Smooth muscle cell (in vitro differentiated cells): ENCODE measurements at regions not wholly inside any gene's neighbourhood (a gene's known extent, or its start where the extent isn't known, plus 50 kb on each side); places are given as distances from the start of the nearest gene placed in this dataset.

Source experiments
- DNase-seq: peaks from one replicate; lab custom pipeline; 2025; ENCODE audit not compliant: unreplicated experiment; lab: John Stamatoyannopoulos, UW
- H2AFZ ChIP-seq: fragments of 200-600 bp; sonication (generic); 2 replicates; pipeline ENCODE4 v1.6.0; 2016; ENCODE audit warnings: antibody characterized with exemption, low read depth, mild to moderate bottlenecking
- H3F3A ChIP-seq: fragments of 200-600 bp; sonication (generic); 2 replicates; pipeline ENCODE4 v1.6.0; 2017; ENCODE audit warnings: antibody characterized with exemption, low read depth
- H3K27ac ChIP-seq: fragments of 200-600 bp; sonication (generic); 2 replicates; pipeline ENCODE4 v1.5.1; 2016; ENCODE audit warnings: low read depth, mild to moderate bottlenecking
- H3K27me3 ChIP-seq: fragments of 200-600 bp; sonication (generic); 2 replicates; pipeline ENCODE4 v1.6.1; 2016; ENCODE audit warnings: low read depth, mild to moderate bottlenecking
- H3K36me3 ChIP-seq: fragments of 200-600 bp; sonication (generic); 2 replicates; pipeline ENCODE4 v1.5.1; 2016; ENCODE audit warnings: low read depth
- H3K4me1 ChIP-seq: fragments of 200-600 bp; sonication (generic); 2 replicates; pipeline ENCODE4 v1.5.1; 2016; ENCODE audit warnings: low read depth
- H3K4me2 ChIP-seq: fragments of 200-600 bp; sonication (generic); 2 replicates; pipeline ENCODE4 v1.6.0; 2016; ENCODE audit warnings: mild to moderate bottlenecking
- H3K4me3 ChIP-seq: fragments of 200-600 bp; sonication (generic); 2 replicates; pipeline ENCODE4 v1.5.1; 2016; ENCODE audit warnings: mild to moderate bottlenecking
- H3K79me2 ChIP-seq: fragments of 200-600 bp; sonication (generic); 2 replicates; pipeline ENCODE4 v1.6.0; 2016; ENCODE audit warnings: low read depth, mild to moderate bottlenecking
- H3K9ac ChIP-seq: fragments of 200-600 bp; sonication (generic); 2 replicates; pipeline ENCODE4 v1.6.0; 2016; ENCODE audit warnings: low read depth
- H3K9me3 ChIP-seq: fragments of 200-600 bp; sonication (generic); replicated peaks from 2 replicates; pipeline ENCODE4 v1.5.1; 2016; ENCODE audit warnings: low read depth
- H4K20me1 ChIP-seq: fragments of 200-600 bp; sonication (generic); 2 replicates; pipeline ENCODE4 v1.6.0; 2016; ENCODE audit warnings: low read depth
- WGBS: methylation state at CpG from one replicate; pipeline ENCODE4 v1.1.7; 2016; ENCODE audit warnings: low lambda C conversion rate; 5-methylcytosine and 5-hydroxymethylcytosine counted together
- TF ChIP-seq, protein P1 (sequence below): fragments of 200-600 bp; sonication (generic); IDR thresholded peaks from 2 replicates; pipeline ENCODE4 v1.5.1; 2017; ENCODE audit warnings: borderline replicate concordance, mild to moderate bottlenecking, antibody characterized with exemption; ENCODE audit not compliant: insufficient read depth, poor library complexity, severe bottlenecking

DNA sequence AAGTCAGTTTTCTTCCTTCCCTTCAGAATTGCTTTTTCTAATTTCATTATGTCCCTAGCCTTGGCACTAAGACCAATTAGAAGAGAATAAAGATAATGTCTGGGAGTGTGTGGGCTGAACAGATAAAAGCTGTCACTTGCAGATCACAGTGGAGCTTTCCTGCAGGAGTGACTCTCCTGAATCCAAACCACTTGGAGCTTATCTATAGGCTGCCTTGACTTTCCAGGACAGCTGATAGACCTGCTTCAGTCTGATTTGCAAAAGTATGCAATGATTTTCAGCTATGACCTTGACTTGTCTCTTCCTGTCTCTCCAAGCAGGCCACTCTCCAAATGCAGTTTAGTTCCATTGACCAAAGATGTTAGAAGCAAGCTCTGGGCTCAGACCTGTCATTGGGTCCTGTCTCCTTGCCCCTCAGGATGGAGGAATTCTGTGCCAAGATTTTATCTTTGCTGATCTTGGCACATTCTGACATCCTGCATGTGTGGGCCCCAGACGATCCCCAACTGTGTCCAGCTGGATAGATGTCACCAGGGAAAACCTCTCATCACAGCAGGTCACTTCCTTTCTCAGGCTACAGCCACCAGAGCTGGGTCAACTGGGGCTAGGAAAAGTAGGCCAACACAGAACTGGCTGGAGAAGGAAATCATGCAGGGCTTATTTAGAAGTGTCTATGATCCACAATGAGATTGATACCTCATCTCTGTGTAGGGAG is 120.9 kb upstream of the ZNF438 start:
- Histone ChIP-seq H3K9ac (no peak overlapping the region), H3K4me1 (no peaks in the 10 kb centered on the region), H3K4me3 (no peak overlapping the region), H3K27me3 (no peaks in the 10 kb centered on the region), H3K27ac (no peak overlapping the region), H2AFZ (no peak overlapping the region), H4K20me1 (no peaks in the 10 kb centered on the region), H3K4me2 (no peak overlapping the region), H3F3A (no peaks in the 10 kb centered on the region), H3K79me2 (no peaks in the 10 kb centered on the region), H3K9me3 (no peaks in the 10 kb centered on the region), H3K36me3 (no peaks in the 10 kb centered on the region)
- 82% methylated on average over 1 of the region's 1 CpG for WGBS
- TF ChIP-seq, protein P1, sequence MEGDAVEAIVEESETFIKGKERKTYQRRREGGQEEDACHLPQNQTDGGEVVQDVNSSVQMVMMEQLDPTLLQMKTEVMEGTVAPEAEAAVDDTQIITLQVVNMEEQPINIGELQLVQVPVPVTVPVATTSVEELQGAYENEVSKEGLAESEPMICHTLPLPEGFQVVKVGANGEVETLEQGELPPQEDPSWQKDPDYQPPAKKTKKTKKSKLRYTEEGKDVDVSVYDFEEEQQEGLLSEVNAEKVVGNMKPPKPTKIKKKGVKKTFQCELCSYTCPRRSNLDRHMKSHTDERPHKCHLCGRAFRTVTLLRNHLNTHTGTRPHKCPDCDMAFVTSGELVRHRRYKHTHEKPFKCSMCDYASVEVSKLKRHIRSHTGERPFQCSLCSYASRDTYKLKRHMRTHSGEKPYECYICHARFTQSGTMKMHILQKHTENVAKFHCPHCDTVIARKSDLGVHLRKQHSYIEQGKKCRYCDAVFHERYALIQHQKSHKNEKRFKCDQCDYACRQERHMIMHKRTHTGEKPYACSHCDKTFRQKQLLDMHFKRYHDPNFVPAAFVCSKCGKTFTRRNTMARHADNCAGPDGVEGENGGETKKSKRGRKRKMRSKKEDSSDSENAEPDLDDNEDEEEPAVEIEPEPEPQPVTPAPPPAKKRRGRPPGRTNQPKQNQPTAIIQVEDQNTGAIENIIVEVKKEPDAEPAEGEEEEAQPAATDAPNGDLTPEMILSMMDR: no peak
- no peak for DNase-seq

DNA sequence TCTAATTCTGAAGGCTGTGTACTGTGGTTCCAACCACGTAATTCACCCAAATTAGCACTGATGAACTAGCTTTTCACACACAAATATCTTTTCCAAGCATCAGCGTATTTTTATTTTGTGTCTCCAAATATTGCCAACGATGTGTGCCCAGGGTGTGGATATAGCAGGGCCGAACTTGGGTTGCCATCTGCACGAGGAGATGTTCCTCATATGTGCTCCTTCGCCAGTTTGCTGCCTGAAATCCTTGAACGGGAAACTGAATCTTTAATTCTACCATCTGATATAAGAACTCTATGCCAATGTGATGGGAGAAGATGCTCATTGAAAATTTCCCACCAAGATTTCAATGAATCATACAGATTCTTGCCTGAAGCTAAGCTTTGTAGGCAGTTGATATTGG is 121.5 kb upstream of the ZNF438 start:
- H3K36me3 ChIP-seq: no peaks in the 10 kb centered on the region
- no peak overlapping the region for H3K4me3 ChIP-seq
- TF ChIP-seq, protein P1: no peak
- H3K27ac ChIP-seq: no peak overlapping the region
- DNase-seq: no peak
- H2AFZ ChIP-seq: no peak overlapping the region
- H3K9me3 ChIP-seq: no peaks in the 10 kb centered on the region
- no peak overlapping the region for H3K4me2 ChIP-seq
- H3K9ac ChIP-seq: no peak overlapping the region
- no peaks in the 10 kb centered on the region for H3F3A ChIP-seq
- H4K20me1 ChIP-seq: no peaks in the 10 kb centered on the region
- H3K4me1 ChIP-seq: no peaks in the 10 kb centered on the region
- WGBS: 96% methylated on average over 7 of the region's 7 CpGs
- H3K79me2 ChIP-seq: no peaks in the 10 kb centered on the region
- no peaks in the 10 kb centered on the region for H3K27me3 ChIP-seq

DNA sequence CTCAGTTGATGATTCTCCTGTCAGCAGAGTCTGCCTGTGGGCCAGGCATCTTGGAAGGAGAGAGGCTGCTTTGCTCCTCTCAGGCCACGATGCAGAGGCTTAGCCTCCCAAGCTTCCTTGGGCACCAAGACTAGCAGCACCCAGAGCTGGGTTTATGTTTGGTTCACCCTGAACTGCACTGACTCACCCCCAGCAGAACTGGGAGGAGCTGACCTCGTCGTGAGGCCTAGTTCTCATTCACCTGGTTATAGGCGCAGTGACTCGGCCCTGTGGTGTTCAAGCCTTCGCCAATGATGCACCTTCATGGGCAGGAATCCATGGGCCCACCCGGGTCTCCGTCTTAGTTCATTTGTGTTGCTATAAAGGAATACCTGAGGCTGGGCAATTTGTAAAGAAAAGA is 122.0 kb upstream of the ZNF438 start:
- no peak overlapping the region for H3K27ac ChIP-seq
- no peaks in the 10 kb centered on the region for H3K27me3 ChIP-seq
- H3K4me2 ChIP-seq: no peak overlapping the region
- H3K4me3 ChIP-seq: no peak overlapping the region
- 80% methylated on average over 8 of the region's 8 CpGs for WGBS
- no peaks in the 10 kb centered on the region for H3F3A ChIP-seq
- TF ChIP-seq, protein P1: no peak
- no peak overlapping the region for H2AFZ ChIP-seq
- no peak for DNase-seq
- no peaks in the 10 kb centered on the region for H3K36me3 ChIP-seq
- no peak overlapping the region for H3K9ac ChIP-seq
- H3K4me1 ChIP-seq: no peaks in the 10 kb centered on the region
- H3K9me3 ChIP-seq: no peaks in the 10 kb centered on the region
- H4K20me1 ChIP-seq: no peaks in the 10 kb centered on the region
- no peaks in the 10 kb centered on the region for H3K79me2 ChIP-seq

DNA sequence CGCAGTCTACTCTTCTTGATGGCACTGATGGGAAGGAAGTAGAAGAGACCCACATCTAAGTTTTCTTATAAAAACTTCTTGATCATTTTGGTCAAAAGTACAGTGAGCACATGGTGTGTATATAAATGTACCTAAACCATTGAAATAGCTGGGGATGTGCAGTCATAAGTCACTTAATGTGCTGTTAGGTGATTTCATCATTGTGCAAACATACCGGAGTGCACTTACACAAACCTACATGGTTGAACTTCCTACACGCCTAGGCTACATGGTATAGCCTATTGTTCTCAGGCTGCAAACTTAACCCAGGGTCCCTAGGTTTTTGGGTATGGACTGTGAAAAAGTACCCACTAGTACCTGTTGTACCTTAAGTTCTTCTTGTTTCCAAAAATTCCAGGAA is 123.3 kb upstream of the ZNF438 start:
- Histone ChIP-seq H3K27me3 (no peaks in the 10 kb centered on the region), H3K36me3 (no peaks in the 10 kb centered on the region), H2AFZ (no peak overlapping the region), H3K4me3 (no peak overlapping the region), H3K9me3 (no peaks in the 10 kb centered on the region), H3F3A (no peaks in the 10 kb centered on the region), H3K4me2 (no peak overlapping the region), H3K9ac (no peak overlapping the region), H4K20me1 (no peaks in the 10 kb centered on the region), H3K27ac (no peak overlapping the region), H3K79me2 (no peaks in the 10 kb centered on the region), H3K4me1 (no peaks in the 10 kb centered on the region)
- 67% methylated on average over 3 of the region's 3 CpGs for WGBS
- TF ChIP-seq, protein P1: no peak
- no peak for DNase-seq
